H9 (cell line): ENCODE measurements at regions not wholly inside any gene's neighbourhood (a gene's known extent, or its start where the extent isn't known, plus 50 kb on each side); places are given as distances from the start of the nearest gene placed in this dataset.

Experiments
- DNase-seq: peaks from one replicate; pipeline ENCODE4 v3.0.0-alpha.2; 2017
- H2AFZ ChIP-seq: one replicate; pipeline ENCODE4 v1.6.1; 2013; ENCODE audit warnings: mild to moderate bottlenecking, low read length, control low read depth, moderate library complexity
- H2AK5ac ChIP-seq: 2 replicates; pipeline ENCODE4 v1.6.1; 2013; ENCODE audit warnings: low read length, control low read depth, mixed read lengths; ENCODE audit not compliant: insufficient read length
- H2BK120ac ChIP-seq: one replicate; pipeline ENCODE4 v1.6.1; 2013; ENCODE audit warnings: low read depth, mild to moderate bottlenecking, low read length, control low read depth, inconsistent platforms; ENCODE audit not compliant: poor library complexity, severe bottlenecking
- H2BK12ac ChIP-seq: 2 replicates; pipeline ENCODE4 v1.6.1; 2013; ENCODE audit warnings: low read length, control low read depth, mixed read lengths, low read depth; ENCODE audit not compliant: insufficient read length
- H2BK15ac ChIP-seq: 2 replicates; pipeline ENCODE4 v1.6.1; 2013; ENCODE audit warnings: low read depth, low read length, control low read depth
- H2BK20ac ChIP-seq: one replicate; pipeline ENCODE4 v1.6.1; 2013; ENCODE audit warnings: low read depth, mild to moderate bottlenecking, low read length, control low read depth, inconsistent platforms; ENCODE audit not compliant: poor library complexity, severe bottlenecking
- H2BK5ac ChIP-seq: 2 replicates; pipeline ENCODE4 v1.6.1; 2013; ENCODE audit warnings: low read length, control low read depth, mixed read lengths; ENCODE audit not compliant: insufficient read length
- H3K14ac ChIP-seq: 2 replicates; pipeline ENCODE4 v1.6.1; 2013; ENCODE audit warnings: low read length, control low read depth; ENCODE audit not compliant: insufficient read depth
- H3K18ac ChIP-seq: 2 replicates; pipeline ENCODE4 v1.6.1; 2013; ENCODE audit warnings: low read depth, mild to moderate bottlenecking, mixed read lengths, low read length, control low read depth; ENCODE audit not compliant: insufficient read length
- H3K23ac ChIP-seq: 2 replicates; pipeline ENCODE4 v1.6.1; 2013; ENCODE audit warnings: low read length, control low read depth, mixed read lengths, low read depth; ENCODE audit not compliant: insufficient read length
- H3K23me2 ChIP-seq: 2 replicates; pipeline ENCODE4 v1.6.1; 2013; ENCODE audit warnings: low read depth, mild to moderate bottlenecking, mixed read lengths, low read length, control low read depth; ENCODE audit not compliant: insufficient read length, poor library complexity, severe bottlenecking
- H3K27ac ChIP-seq: 2 replicates; pipeline ENCODE4 v1.5.1; 2013; ENCODE audit warnings: low read length, control low read depth, mixed read lengths, low read depth; ENCODE audit not compliant: insufficient read length
- H3K27me3 ChIP-seq: 2 replicates; pipeline ENCODE4 v1.6.1; 2013; ENCODE audit warnings: low read length, control low read depth, inconsistent platforms; ENCODE audit not compliant: insufficient read depth
- H3K4ac ChIP-seq: 2 replicates; pipeline ENCODE4 v1.6.1; 2013; ENCODE audit warnings: low read depth, mild to moderate bottlenecking, control low read depth, inconsistent platforms, low read length, moderate library complexity
- H3K4me1 ChIP-seq: 2 replicates; pipeline ENCODE4 v1.6.1; 2013; ENCODE audit warnings: low read length, control low read depth, inconsistent platforms; ENCODE audit not compliant: insufficient read depth
- H3K4me2 ChIP-seq: 2 replicates; pipeline ENCODE4 v1.6.1; 2013; ENCODE audit warnings: low read length, control low read depth, mixed read lengths; ENCODE audit not compliant: insufficient read length, insufficient read depth
- H3K56ac ChIP-seq: 2 replicates; pipeline ENCODE4 v1.6.1; 2013; ENCODE audit warnings: low read depth, mild to moderate bottlenecking, mixed read lengths, low read length, control low read depth; ENCODE audit not compliant: insufficient read length
- H3K79me1 ChIP-seq: 2 replicates; pipeline ENCODE4 v1.6.1; 2013; ENCODE audit warnings: low read depth, mild to moderate bottlenecking, moderate library complexity, low read length, control low read depth, inconsistent platforms; ENCODE audit not compliant: insufficient read depth, poor library complexity, severe bottlenecking
- H3K79me2 ChIP-seq: 2 replicates; pipeline ENCODE4 v1.6.1; 2013; ENCODE audit warnings: low read length, control low read depth, inconsistent platforms; ENCODE audit not compliant: insufficient read depth
- H3K9ac ChIP-seq: 2 replicates; pipeline ENCODE4 v1.6.1; 2013; ENCODE audit warnings: low read length, control low read depth, mixed read lengths; ENCODE audit not compliant: insufficient read length; ENCODE audit errors: extremely low read depth
- H3K9me3 ChIP-seq: one replicate; pipeline ENCODE4 v1.6.1; 2013; ENCODE audit warnings: low read depth, low read length, inconsistent platforms; ENCODE audit not compliant: control insufficient read depth
- H3T11ph ChIP-seq: one replicate; pipeline ENCODE4 v1.6.1; 2013; ENCODE audit warnings: mild to moderate bottlenecking, low read length, control low read depth, inconsistent platforms
- H4K20me1 ChIP-seq: one replicate; pipeline ENCODE4 v1.6.1; 2013; ENCODE audit not compliant: control insufficient read depth, insufficient read length, insufficient read depth
- H4K5ac ChIP-seq: 2 replicates; pipeline ENCODE4 v1.6.1; 2013; ENCODE audit warnings: low read depth, mild to moderate bottlenecking, mixed read lengths, low read length, control low read depth; ENCODE audit not compliant: insufficient read length
- H4K8ac ChIP-seq: replicated peaks from 2 replicates; pipeline ENCODE4 v1.6.1; 2013; ENCODE audit warnings: low read length, control low read depth, mixed read lengths, low read depth; ENCODE audit not compliant: insufficient read length
- H4K91ac ChIP-seq: 2 replicates; pipeline ENCODE4 v1.6.1; 2013; ENCODE audit warnings: low read depth, mild to moderate bottlenecking, moderate library complexity, mixed read lengths, low read length, control low read depth; ENCODE audit not compliant: insufficient read length
- H3K27ac Mint-ChIP-seq, 3 experiments: 2 replicates in 2 of 3; 3 replicates in 1 of 3; pipeline ENCODE4 v1.8.0; 2020 to 2021; ENCODE audit warnings: mixed read lengths in 3 of 3, mild to moderate bottlenecking in 1 of 3, moderate library complexity in 1 of 3
- H3K27me3 Mint-ChIP-seq: 2 replicates; pipeline ENCODE4 v1.8.0; 2021; ENCODE audit warnings: low read depth, mild to moderate bottlenecking, moderate library complexity, mixed read lengths
- H3K36me3 Mint-ChIP-seq, 3 experiments: 2 replicates in 2 of 3; 3 replicates in 1 of 3; pipeline ENCODE4 v1.8.0; 2020 to 2021; ENCODE audit warnings: low read depth in 3 of 3, mixed read lengths in 3 of 3; ENCODE audit not compliant: insufficient read depth in 1 of 3
- H3K4me1 Mint-ChIP-seq, 2 experiments: 2 replicates each; pipeline ENCODE4 v1.8.0; 2020; ENCODE audit warnings: mixed read lengths in 2 of 2
- H3K4me3 Mint-ChIP-seq, 2 experiments: 2 replicates in 1 of 2; 3 replicates in 1 of 2; pipeline ENCODE4 v1.8.0; 2020 to 2021; ENCODE audit warnings: mild to moderate bottlenecking in 2 of 2, mixed read lengths in 2 of 2, moderate library complexity in 1 of 2
- H3K9me3 Mint-ChIP-seq, 2 experiments: 2 replicates in 1 of 2; 3 replicates in 1 of 2; pipeline ENCODE4 v1.8.0; 2020; ENCODE audit warnings: mild to moderate bottlenecking in 2 of 2, mixed read lengths in 2 of 2, moderate library complexity in 1 of 2
- WGBS: extraction: QIAGEN DNeasy Blood & Tissue Kit; methylation state at CpG from one replicate; pipeline ENCODE4 v1.1.7; 2013; ENCODE audit warnings: missing lambda C conversion rate, low lambda C conversion rate, mixed read lengths; ENCODE audit not compliant: insufficient read length; ENCODE audit errors: extremely low coverage; 5-methylcytosine and 5-hydroxymethylcytosine counted together
- TF ChIP-seq, protein P1 (sequence below): fragments of 200-600 bp; sonication (generic); conservative IDR thresholded peaks from 3 replicates; pipeline ENCODE4 v1.8.0; 2021; ENCODE audit warnings: antibody characterized with exemption, mild to moderate bottlenecking

- Histone ChIP-seq H2BK15ac (no peak overlapping the region), H3K9me3 (no peaks in the 10 kb centered on the region), H4K8ac (no peak overlapping the region), H3K9ac (no peak overlapping the region), H3K23me2 (no peaks in the 10 kb centered on the region), H4K20me1 (no peaks in the 10 kb centered on the region), H3K14ac (no peak overlapping the region), H2AFZ (no peak overlapping the region), H3K56ac (no peak overlapping the region), H3K27me3 (no peaks in the 10 kb centered on the region), H3K4ac (no peak overlapping the region), H2AK5ac (no peak overlapping the region), H3K27ac (no peak overlapping the region), H2BK12ac (no peak overlapping the region), H4K91ac (no peak overlapping the region), H4K5ac (no peak overlapping the region), H2BK5ac (no peak overlapping the region), H3T11ph (no peak overlapping the region), H3K4me2 (no peak overlapping the region), H2BK120ac (no peak overlapping the region), H3K79me1 (no peaks in the 10 kb centered on the region), H2BK20ac (no peak overlapping the region), H3K79me2 (no peaks in the 10 kb centered on the region), H3K18ac (no peak overlapping the region), H3K4me1 (no peaks in the 10 kb centered on the region), H3K23ac (no peak overlapping the region)
- no peak for DNase-seq
- peaks cover 3 to 5% of the 10 kb centered on the region in 2 experiments; a peak in 3 of 4 replicates for H3K4me1 Mint-ChIP-seq
- no CpG with 5 or more reads among the region's 1 CpG for WGBS
- TF ChIP-seq, protein P1, sequence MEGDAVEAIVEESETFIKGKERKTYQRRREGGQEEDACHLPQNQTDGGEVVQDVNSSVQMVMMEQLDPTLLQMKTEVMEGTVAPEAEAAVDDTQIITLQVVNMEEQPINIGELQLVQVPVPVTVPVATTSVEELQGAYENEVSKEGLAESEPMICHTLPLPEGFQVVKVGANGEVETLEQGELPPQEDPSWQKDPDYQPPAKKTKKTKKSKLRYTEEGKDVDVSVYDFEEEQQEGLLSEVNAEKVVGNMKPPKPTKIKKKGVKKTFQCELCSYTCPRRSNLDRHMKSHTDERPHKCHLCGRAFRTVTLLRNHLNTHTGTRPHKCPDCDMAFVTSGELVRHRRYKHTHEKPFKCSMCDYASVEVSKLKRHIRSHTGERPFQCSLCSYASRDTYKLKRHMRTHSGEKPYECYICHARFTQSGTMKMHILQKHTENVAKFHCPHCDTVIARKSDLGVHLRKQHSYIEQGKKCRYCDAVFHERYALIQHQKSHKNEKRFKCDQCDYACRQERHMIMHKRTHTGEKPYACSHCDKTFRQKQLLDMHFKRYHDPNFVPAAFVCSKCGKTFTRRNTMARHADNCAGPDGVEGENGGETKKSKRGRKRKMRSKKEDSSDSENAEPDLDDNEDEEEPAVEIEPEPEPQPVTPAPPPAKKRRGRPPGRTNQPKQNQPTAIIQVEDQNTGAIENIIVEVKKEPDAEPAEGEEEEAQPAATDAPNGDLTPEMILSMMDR, result no peak
- H3K4me3 Mint-ChIP-seq, result no peak overlapping the region
- H3K27ac Mint-ChIP-seq, result no peak overlapping the region
- no peaks in the 10 kb centered on the region for H3K27me3 Mint-ChIP-seq
- peaks cover 10 to 14% of the 10 kb centered on the region in 2 experiments; a peak in 4 of 5 replicates for H3K9me3 Mint-ChIP-seq
- peaks cover 7 to 9% (median 8%) of the 10 kb centered on the region in 3 experiments; a peak in 6 of 7 replicates for H3K36me3 Mint-ChIP-seq
Observed at GRCh38 chr21:27146268-27146667, 179.4 kb upstream of the ADAMTS5 start.
